ENCODE measurements at regions not wholly inside any gene's neighbourhood (a gene's known extent, or its start where the extent isn't known, plus 50 kb on each side); places are given as distances from the start of the nearest gene placed in this dataset.

DNA sequence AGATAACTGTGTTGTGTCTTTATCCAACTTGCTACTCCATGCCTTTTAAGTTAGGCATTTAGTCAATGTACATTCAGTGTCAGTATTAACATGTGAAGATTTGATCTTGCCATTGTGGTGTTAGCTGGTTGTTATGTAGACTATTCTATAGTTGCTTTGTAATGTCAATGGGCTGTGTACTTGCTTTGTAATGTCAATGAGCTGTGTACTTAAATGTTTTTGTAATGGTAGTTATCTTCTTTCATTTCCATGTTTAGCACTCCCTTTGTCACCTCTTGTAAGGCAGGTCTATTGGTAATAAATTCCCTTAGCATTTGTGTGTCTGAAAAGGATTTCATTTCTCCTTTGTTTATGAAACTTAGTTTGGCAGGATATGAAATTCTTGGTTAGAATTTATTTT is 53.4 kb downstream of the MC4R start:
- H2AFZ ChIP-seq (ENCODE audit: low read depth, low read length, severe bottlenecking) = no peak overlapping the region
- H3K36me3 ChIP-seq (ENCODE audit: low read length) = no peaks in the 10 kb centered on the region
- TF ChIP-seq, protein P1, sequence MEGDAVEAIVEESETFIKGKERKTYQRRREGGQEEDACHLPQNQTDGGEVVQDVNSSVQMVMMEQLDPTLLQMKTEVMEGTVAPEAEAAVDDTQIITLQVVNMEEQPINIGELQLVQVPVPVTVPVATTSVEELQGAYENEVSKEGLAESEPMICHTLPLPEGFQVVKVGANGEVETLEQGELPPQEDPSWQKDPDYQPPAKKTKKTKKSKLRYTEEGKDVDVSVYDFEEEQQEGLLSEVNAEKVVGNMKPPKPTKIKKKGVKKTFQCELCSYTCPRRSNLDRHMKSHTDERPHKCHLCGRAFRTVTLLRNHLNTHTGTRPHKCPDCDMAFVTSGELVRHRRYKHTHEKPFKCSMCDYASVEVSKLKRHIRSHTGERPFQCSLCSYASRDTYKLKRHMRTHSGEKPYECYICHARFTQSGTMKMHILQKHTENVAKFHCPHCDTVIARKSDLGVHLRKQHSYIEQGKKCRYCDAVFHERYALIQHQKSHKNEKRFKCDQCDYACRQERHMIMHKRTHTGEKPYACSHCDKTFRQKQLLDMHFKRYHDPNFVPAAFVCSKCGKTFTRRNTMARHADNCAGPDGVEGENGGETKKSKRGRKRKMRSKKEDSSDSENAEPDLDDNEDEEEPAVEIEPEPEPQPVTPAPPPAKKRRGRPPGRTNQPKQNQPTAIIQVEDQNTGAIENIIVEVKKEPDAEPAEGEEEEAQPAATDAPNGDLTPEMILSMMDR (IDR thresholded peaks at IDR 0.05; ENCODE audit: insufficient read depth, low read length, poor library complexity, severe bottlenecking) = no peak
- no peak for TF ChIP-seq EZH2phosphoT487 (conservative IDR thresholded peaks at IDR 0.05; ENCODE audit: low read length)
- H4K20me1 ChIP-seq (ENCODE audit: low read depth, low read length) = no peaks in the 10 kb centered on the region
- no peaks in the 10 kb centered on the region for H3K79me2 ChIP-seq (ENCODE audit: insufficient read depth, low read length)
- H3K9me2 ChIP-seq (replicated peaks; ENCODE audit: insufficient read depth, low read length) = no peaks in the 10 kb centered on the region
- no peak overlapping the region for H3K27ac ChIP-seq (ENCODE audit: low read depth, low read length)
- no peak overlapping the region for H3K9ac ChIP-seq (ENCODE audit: low read length)
- no peaks in the 10 kb centered on the region for H3K27me3 ChIP-seq (ENCODE audit: low read length)
- no peak overlapping the region for H3K4me3 ChIP-seq (ENCODE audit: insufficient read depth, low read length, poor library complexity, severe bottlenecking)
- no peaks in the 10 kb centered on the region for H3F3A ChIP-seq (ENCODE audit: insufficient read depth)
- H3K9me3 ChIP-seq (ENCODE audit: insufficient read depth, low read length) = no peaks in the 10 kb centered on the region
- no peak overlapping the region for H3K4me2 ChIP-seq (ENCODE audit: low read depth, low read length, poor library complexity, severe bottlenecking)

DNA sequence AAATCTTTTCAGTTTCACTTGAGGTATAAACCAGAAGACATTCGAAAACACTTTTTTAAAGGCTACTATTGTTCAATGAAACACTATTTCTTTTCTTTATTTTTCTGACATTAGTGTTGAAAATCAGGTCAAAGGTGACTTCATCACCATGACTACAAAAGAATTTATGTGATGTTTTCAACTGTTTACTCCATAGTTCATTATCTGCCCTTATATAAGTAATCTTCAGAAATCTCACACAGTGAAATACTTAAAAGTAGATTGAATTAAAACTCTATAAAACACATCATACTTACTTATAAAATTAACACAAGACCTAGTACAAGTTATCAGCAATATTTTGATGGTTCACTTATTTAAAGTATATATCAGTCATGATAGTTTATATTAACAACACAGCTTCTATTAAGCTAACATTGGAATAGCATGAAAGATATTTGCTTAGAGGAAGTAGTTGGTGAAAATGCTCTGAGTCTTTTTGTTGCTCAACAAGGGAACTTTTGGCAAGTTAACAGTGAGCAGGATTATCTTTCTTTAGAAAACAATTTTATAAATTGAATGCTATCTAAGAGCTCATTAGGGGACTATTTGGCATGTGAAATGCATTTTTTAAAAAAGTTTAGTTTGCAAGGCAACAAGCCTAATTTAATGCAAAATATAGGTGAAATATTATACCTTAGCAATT is 60.8 kb downstream of the MC4R start:
- peaks cover 3% of the 10 kb centered on the region; the same call in 1 of the 2 replicates for H3K9me2 ChIP-seq (replicated peaks; ENCODE audit: insufficient read depth, low read length)
- no peaks in the 10 kb centered on the region for H3K9me3 ChIP-seq (ENCODE audit: insufficient read depth, low read length)
- TF ChIP-seq, protein P1 (IDR thresholded peaks at IDR 0.05; ENCODE audit: insufficient read depth, low read length, poor library complexity, severe bottlenecking) = no peak
- no peak for TF ChIP-seq EZH2phosphoT487 (conservative IDR thresholded peaks at IDR 0.05; ENCODE audit: low read length)
- H3K4me2 ChIP-seq (ENCODE audit: low read depth, low read length, poor library complexity, severe bottlenecking) = no peak overlapping the region
- no peaks in the 10 kb centered on the region for H4K20me1 ChIP-seq (ENCODE audit: low read depth, low read length)
- H3K27ac ChIP-seq (ENCODE audit: low read depth, low read length) = no peak overlapping the region
- no peaks in the 10 kb centered on the region for H3K36me3 ChIP-seq (ENCODE audit: low read length)
- no peaks in the 10 kb centered on the region for H3F3A ChIP-seq (ENCODE audit: insufficient read depth)
- H3K79me2 ChIP-seq (ENCODE audit: insufficient read depth, low read length) = no peaks in the 10 kb centered on the region
- H3K27me3 ChIP-seq (ENCODE audit: low read length) = no peaks in the 10 kb centered on the region
- H3K4me3 ChIP-seq (ENCODE audit: insufficient read depth, low read length, poor library complexity, severe bottlenecking) = no peak overlapping the region
- H2AFZ ChIP-seq (ENCODE audit: low read depth, low read length, severe bottlenecking) = no peak overlapping the region
- H3K9ac ChIP-seq (ENCODE audit: low read length) = no peak overlapping the region

DNA sequence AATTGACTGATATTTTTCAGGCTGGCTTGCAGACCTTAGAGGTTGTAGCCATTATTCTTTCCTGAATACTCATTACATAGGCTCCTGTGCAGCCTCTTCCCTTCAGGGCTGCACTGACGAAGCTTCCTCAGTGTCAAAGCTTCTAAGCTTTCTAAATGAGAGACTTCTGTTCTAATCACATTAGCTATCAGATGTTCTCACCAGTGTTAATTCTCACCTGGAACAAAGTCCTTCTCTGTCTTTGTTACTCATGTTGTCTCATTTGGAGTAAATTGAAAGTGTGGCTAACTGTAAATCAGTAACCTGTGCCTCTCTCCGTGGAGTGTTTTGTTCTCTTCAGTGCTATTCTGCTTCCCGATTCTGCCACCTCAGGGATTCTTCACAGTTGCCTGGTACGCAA is 76.9 kb downstream of the MC4R start:
- TF ChIP-seq EZH2phosphoT487 (conservative IDR thresholded peaks at IDR 0.05; ENCODE audit: low read length) = no peak
- TF ChIP-seq, protein P1 (IDR thresholded peaks at IDR 0.05; ENCODE audit: insufficient read depth, low read length, poor library complexity, severe bottlenecking) = no peak
- H3K79me2 ChIP-seq (ENCODE audit: insufficient read depth, low read length) = no peaks in the 10 kb centered on the region
- no peaks in the 10 kb centered on the region for H3K36me3 ChIP-seq (ENCODE audit: low read length)
- no peak overlapping the region for H3K27ac ChIP-seq (ENCODE audit: low read depth, low read length)
- no peaks in the 10 kb centered on the region for H3F3A ChIP-seq (ENCODE audit: insufficient read depth)
- no peak overlapping the region for H2AFZ ChIP-seq (ENCODE audit: low read depth, low read length, severe bottlenecking)
- H3K9ac ChIP-seq (ENCODE audit: low read length) = no peak overlapping the region
- no peak overlapping the region for H3K4me2 ChIP-seq (ENCODE audit: low read depth, low read length, poor library complexity, severe bottlenecking)
- H3K27me3 ChIP-seq (ENCODE audit: low read length) = no peaks in the 10 kb centered on the region
- no peaks in the 10 kb centered on the region for H3K9me2 ChIP-seq (replicated peaks; ENCODE audit: insufficient read depth, low read length)
- no peaks in the 10 kb centered on the region for H3K9me3 ChIP-seq (ENCODE audit: insufficient read depth, low read length)
- no peaks in the 10 kb centered on the region for H4K20me1 ChIP-seq (ENCODE audit: low read depth, low read length)
- no peak overlapping the region for H3K4me3 ChIP-seq (ENCODE audit: insufficient read depth, low read length, poor library complexity, severe bottlenecking)
